ENCODE measurements at regions not wholly inside any gene's neighbourhood (a gene's known extent, or its start where the extent isn't known, plus 50 kb on each side); places are given as distances from the start of the nearest gene placed in this dataset.
"Not testable (repeated sequence)": the region's sequence is repeated elsewhere in the genome, so short reads cannot be mapped to it uniquely, and the experiment has no call there.

- H3K27me3 ChIP-seq, ATAC-seq: not testable (repeated sequence)
Measured at GRCh38 chr14:19311023-19311422, 123.1 kb downstream of the POTEG start.

DNA sequence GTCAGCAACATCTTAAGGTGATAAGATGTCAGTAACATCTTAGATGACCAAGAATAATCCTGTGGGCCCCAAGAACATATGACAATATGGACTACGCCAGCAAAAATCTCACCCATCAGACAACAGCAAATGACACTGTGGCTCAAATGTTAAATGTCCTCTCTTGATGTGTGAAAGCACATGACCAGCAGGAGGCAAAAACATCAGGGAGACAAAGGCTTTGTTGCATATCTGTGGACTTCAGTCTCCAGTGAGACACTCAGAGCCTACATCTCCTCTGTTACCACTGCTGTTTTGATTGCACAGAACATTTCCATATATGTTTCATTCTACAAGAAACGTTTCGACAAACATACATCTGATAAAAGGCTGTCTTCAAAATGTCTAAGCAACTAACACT lies 103.5 kb downstream of the POTEG start:
- H3K27ac ChIP-seq; H3K4me1 ChIP-seq; intact Hi-C loops (cut with DNase I); H3K4me3 ChIP-seq; ATAC-seq; H3K27me3 ChIP-seq; DNase-seq; H3K36me3 ChIP-seq; H3K9me3 ChIP-seq: not testable (repeated sequence)
- WGBS, 2 donors = no CpG with 5 or more reads among the region's 3 CpGs

More at GRCh38 chr14:19311023-19311422, 123.1 kb downstream of the POTEG start:
- H3K4me1 ChIP-seq; H3K4me3 ChIP-seq; H3K9me3 ChIP-seq; DNase-seq; H3K27ac ChIP-seq; intact Hi-C loops (cut with DNase I); H3K36me3 ChIP-seq: not testable (repeated sequence)
- WGBS, 2 donors = 21 to 60% methylated on average over 1 of the region's 1 CpG
- TF ChIP-seq, protein P1, sequence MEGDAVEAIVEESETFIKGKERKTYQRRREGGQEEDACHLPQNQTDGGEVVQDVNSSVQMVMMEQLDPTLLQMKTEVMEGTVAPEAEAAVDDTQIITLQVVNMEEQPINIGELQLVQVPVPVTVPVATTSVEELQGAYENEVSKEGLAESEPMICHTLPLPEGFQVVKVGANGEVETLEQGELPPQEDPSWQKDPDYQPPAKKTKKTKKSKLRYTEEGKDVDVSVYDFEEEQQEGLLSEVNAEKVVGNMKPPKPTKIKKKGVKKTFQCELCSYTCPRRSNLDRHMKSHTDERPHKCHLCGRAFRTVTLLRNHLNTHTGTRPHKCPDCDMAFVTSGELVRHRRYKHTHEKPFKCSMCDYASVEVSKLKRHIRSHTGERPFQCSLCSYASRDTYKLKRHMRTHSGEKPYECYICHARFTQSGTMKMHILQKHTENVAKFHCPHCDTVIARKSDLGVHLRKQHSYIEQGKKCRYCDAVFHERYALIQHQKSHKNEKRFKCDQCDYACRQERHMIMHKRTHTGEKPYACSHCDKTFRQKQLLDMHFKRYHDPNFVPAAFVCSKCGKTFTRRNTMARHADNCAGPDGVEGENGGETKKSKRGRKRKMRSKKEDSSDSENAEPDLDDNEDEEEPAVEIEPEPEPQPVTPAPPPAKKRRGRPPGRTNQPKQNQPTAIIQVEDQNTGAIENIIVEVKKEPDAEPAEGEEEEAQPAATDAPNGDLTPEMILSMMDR (IDR thresholded peaks at IDR 0.05) = peak in 1 of 9 donors; percentile 13

GRCh38 chr14:19337232-19338059 lies 96.7 kb downstream of the POTEG start:
- H3K36me3 ChIP-seq; intact Hi-C loops (cut with DNase I); H3K27ac ChIP-seq; DNase-seq; H3K27me3 ChIP-seq; H3K9me3 ChIP-seq; H3K4me1 ChIP-seq; H3K4me3 ChIP-seq: not testable (repeated sequence)
- WGBS, 2 donors = 71% methylated on average over 3 of the region's 49 CpGs; no CpG with 5 or more reads in 1 of the 2 donors
- ATAC-seq = peak; percentile 47 to 96 (median 73)

- DNase-seq; H3K4me3 ChIP-seq; intact Hi-C loops (cut with DNase I); H3K36me3 ChIP-seq; H3K9me3 ChIP-seq; H3K4me1 ChIP-seq; H3K27me3 ChIP-seq; H3K27ac ChIP-seq: not testable (repeated sequence)
- ATAC-seq = peak in 3 of 8 donors; percentile 20 to 55 (median 23)
- WGBS, 2 donors = no CpG with 5 or more reads among the region's 11 CpGs
Measured at GRCh38 chr14:19338060-19338372, 96.1 kb downstream of the POTEG start.

DNA sequence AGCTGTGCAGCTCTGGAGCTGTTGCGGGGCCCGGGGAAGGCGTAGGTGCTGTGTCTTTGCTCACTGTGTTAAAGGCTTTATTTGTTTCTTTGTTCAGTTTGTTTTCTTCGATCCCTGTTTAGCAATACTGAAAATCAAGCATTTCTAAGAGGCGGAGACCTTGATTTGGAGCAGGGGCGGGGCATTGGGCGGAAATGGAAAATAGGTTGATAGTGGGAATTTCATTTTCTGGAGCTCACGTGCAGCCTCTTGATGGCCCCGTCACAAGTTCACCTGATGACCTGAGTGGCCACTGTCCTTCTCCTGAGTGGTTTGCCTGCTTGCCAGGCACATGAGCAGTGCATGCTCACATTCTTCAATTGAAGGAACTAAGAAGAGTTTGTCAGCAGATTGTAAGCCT lies 93.2 kb downstream of the POTEG start:
- H3K4me1 ChIP-seq; H3K36me3 ChIP-seq; H3K4me3 ChIP-seq; H3K27ac ChIP-seq; intact Hi-C loops (cut with DNase I); H3K9me3 ChIP-seq; H3K27me3 ChIP-seq; DNase-seq; ATAC-seq: not testable (repeated sequence)
- WGBS, 2 donors = 69 to 70% methylated on average over 7 to 9 of the region's 9 CpGs

GRCh38 chr14:19341627-19342026 lies 92.5 kb downstream of the POTEG start:
- H3K36me3 ChIP-seq; H3K9me3 ChIP-seq; H3K4me3 ChIP-seq; DNase-seq; H3K4me1 ChIP-seq; H3K27me3 ChIP-seq; H3K27ac ChIP-seq; intact Hi-C loops (cut with DNase I); ATAC-seq: not testable (repeated sequence)
- WGBS, 2 donors = 87 to 93% methylated on average over 4 of the region's 6 CpGs

GRCh38 chr14:19344261-19344660 lies 89.9 kb downstream of the POTEG start:
- H3K27ac ChIP-seq; DNase-seq; H3K9me3 ChIP-seq; intact Hi-C loops (cut with DNase I); H3K36me3 ChIP-seq; ATAC-seq; H3K4me3 ChIP-seq; H3K4me1 ChIP-seq; H3K27me3 ChIP-seq: not testable (repeated sequence)
- WGBS, 2 donors = 44 to 53% methylated on average over 4 of the region's 4 CpGs

DNA sequence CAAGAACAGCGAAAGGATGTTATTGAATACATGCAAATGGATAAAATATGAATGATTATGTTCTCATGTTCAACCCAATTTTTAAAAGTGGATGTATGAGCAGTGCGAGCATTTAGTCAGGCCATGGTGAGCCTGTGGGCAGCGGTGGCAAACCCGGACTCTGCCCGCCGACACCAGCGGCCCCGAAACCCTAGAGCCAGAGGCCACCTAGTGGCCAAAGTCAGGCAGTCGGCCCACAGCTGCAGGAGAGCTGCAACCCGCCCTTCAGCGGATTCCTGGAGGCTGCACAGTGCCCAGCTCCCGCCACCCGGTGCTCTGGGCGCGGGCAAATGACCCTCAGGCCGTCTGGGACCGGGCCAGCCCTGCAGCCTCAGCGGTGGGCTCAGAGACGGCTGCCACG lies 89.5 kb downstream of the POTEG start:
- H3K27me3 ChIP-seq; H3K36me3 ChIP-seq; H3K4me1 ChIP-seq; intact Hi-C loops (cut with DNase I); DNase-seq; H3K9me3 ChIP-seq; H3K4me3 ChIP-seq; H3K27ac ChIP-seq: not testable (repeated sequence)
- ATAC-seq = peak in 1 of 8 donors; percentile 39
- WGBS, 2 donors = 68 to 72% methylated on average over 2 of the region's 20 CpGs

GRCh38 chr14:19345298-19345911 lies 88.7 kb downstream of the POTEG start:
- DNase-seq; H3K27me3 ChIP-seq; intact Hi-C loops (cut with DNase I); H3K4me1 ChIP-seq; H3K4me3 ChIP-seq; H3K9me3 ChIP-seq; H3K36me3 ChIP-seq; H3K27ac ChIP-seq; ATAC-seq: not testable (repeated sequence)
- 69 to 70% methylated on average over 8 of the region's 26 CpGs for WGBS, 2 donors

DNA sequence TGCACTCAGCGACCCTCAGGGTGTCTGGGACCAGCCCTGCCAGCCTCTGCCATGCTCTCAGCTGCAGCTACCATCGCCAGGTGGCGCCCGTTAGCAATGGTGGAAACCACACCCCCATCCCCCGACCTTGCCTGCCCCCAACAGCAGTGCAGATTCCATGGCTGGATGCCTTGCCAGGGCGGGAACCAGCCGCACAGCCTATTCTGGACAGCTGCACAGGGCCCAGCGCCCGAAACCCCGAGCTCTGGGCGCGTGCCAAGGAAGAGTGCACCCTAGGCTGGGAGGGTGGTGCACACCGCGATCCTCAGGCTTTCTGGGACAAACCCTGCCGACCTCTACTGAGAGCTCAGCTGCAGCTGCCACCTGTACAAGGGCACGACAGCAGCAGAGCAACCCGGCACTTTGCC lies 88.1 kb downstream of the POTEG start:
- H3K27ac ChIP-seq; H3K9me3 ChIP-seq; intact Hi-C loops (cut with DNase I); H3K4me3 ChIP-seq; H3K36me3 ChIP-seq; H3K4me1 ChIP-seq; H3K27me3 ChIP-seq: not testable (repeated sequence)
- peak in 6 of 8 donors; percentile 11 to 79 (median 70) for ATAC-seq
- DNase-seq = peak in 1 of 2 donors; percentile 4
- WGBS, 2 donors = 67 to 70% methylated on average over 12 of the region's 17 CpGs

Data from heart right ventricle (tissue), 16 donors.